ENCODE measurements at regions not wholly inside any gene's neighbourhood (a gene's known extent, or its start where the extent isn't known, plus 50 kb on each side); places are given as distances from the start of the nearest gene placed in this dataset.
"Not testable (repeated sequence)": the region's sequence is repeated elsewhere in the genome, so short reads cannot be mapped to it uniquely, and the experiment has no call there.

- not testable (repeated sequence) for DNase-seq (ENCODE audit: low read depth in 4 of 4, low spot score in 1 of 4)
Measured at GRCh38 chr7:56697058-56697457, 435.2 kb downstream of the ZNF479 start.

DNA sequence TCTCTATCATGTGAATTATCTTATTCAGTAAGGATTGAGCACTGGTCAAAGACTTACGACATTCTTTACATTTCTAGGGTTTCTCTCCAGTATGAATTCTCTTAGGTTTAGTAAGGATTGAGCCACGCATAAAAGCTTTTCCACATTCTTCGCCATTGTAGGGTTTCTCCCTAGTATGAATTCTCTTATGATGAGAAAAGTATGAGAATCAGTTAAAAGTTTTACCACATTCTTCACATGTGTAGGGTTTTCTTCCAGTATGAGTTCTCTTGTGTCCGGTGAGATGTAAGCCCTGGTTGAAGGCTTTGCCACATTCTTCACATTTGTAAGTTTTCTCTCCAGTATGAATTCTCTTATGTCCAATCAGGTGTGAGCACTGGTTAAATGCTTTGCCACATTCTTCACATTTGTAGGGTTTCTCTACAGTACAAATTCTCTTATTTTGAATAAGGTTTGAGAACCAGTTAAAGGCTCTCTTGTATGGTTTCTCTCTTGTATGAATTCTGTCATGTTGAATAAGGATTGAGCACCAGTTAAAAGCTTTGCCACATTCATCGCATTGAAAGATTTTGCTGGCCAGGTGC lies 445.9 kb downstream of the ZNF479 start:
- DNase-seq (ENCODE audit: low read depth in 4 of 4, low spot score in 1 of 4) = no peak

DNA sequence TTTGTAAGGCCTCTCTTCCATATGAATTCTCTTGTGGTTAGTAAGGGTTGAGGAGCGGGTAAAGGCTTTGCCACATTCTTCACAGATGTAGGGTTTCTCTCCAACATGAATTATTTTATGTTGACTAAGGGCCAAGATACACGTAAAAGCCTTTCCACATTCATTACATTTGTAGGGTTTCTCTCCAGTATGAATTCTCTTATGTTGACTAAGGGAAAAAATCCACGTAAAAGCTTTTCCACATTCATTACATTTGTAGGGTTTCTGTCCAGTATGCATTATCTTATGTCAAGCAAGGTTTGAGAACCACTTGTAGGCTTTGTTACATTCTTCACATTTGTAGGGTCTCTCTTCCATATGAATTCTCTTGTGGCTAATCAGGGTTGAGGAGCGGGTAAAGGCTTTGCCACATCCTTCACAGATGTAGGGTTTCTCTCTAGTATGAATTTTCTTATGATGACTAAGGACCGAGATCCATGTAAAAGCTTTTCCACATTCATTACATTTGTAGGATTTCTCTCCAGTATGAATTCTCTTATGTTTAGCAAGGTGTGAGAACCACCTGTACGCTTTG lies 493.0 kb downstream of the ZNF479 start:
- DNase-seq (ENCODE audit: low read depth in 4 of 4, low spot score in 1 of 4) = no peak

DNA sequence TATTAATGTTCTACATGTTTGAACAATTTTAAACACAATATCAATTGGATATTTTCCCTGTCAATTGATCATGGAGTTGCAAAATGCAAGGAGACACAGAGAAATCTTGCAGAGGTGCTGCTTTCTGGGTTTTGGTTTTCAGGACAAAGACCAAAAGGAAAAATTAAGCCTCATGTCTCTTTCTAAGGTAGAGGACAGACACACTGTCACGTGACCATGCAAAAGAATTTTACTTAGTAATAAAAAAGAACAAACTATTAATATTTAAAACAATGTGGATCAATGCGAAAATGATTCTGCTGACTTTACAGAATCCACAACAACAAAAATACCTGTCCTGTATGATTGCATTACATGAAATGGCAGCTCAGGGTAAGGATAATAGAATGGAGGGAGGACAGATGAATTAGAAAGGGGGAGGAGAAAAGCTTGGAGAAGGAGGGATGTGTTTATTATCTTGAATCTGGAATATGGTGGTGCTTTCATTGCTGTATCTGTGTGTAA lies 493.7 kb upstream of the NUPR2 start:
- DNase-seq (ENCODE audit: low read depth in 4 of 4, low spot score in 1 of 4) = no peak

GRCh38 chr7:56605146-56605545 lies 488.9 kb upstream of the NUPR2 start:
- no peak for DNase-seq (ENCODE audit: low read depth in 4 of 4, low spot score in 1 of 4)

DNA sequence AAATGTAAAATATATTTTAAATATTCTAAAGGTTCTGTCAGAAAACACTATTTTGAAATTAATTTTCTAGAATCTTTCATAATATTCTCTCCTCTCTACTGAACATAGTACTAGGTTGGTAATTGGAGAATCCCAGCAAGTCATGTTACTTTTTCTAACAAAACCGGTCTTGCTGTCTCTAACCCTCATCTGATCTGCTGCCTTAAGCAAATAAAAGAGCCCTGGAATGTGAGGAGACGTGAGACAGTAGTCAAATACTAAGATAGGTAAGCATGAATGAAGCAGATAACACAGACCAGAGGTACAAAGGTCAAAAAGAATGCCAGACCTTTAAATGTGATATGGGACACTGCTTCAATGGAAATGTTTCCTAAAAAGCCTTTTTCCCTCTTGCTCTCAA lies 462.4 kb upstream of the NUPR2 start:
- no peak for DNase-seq (ENCODE audit: low read depth in 4 of 4, low spot score in 1 of 4)

- DNase-seq (ENCODE audit: low read depth in 4 of 4, low spot score in 1 of 4) = no peak
Measured at GRCh38 chr7:56570968-56571367, 454.8 kb upstream of the NUPR2 start.

DNA sequence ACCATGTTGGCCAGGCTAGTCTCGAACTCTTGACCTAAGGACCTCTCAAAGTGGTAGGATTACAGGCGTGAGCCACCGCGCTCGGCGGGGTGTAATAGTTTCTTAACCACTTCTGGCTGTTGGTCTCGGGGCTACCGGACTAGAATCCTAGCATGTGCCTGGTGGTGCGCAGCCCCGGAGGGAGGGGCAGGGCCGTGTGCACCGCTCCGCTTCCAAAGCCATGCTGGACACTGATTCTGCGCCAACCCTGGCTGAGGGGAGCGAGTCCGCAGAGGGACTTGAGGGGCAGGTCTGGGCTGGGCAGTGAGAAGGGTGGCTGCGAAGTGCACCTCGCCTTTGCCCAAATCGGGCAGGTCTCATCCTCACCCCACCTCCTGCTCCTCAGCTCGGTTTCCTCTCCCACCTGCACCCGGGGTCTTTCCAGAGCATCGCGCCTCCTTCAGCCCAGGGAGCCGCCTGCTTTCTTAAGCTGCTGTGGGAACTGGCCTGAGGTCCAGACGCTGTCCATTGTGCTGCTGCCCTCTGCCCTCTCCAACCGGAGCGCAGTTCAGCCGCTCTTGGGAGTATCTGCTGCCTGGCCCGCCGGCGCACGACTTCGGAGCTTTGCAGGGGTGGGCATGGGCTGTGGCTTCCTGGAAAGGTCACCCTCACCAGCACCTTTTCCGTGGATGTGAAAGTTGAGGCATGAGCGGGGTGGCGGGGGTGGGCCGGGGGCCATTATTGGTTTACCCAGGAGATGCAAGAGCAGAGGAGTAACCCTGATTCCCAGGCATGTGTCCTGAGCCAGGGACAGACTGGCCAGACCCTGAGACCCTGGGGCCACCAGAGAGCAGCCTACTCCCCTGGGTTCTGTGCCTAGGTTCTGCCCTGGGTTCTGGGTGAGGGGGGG lies 422.6 kb upstream of the NUPR2 start:
- DNase-seq (ENCODE audit: low read depth in 4 of 4, low spot score in 1 of 4) = no peak

GRCh38 chr7:56537952-56538351 lies 421.7 kb upstream of the NUPR2 start:
- no peak for DNase-seq (ENCODE audit: low read depth in 4 of 4, low spot score in 1 of 4)

- no peak for DNase-seq (ENCODE audit: low read depth in 4 of 4, low spot score in 1 of 4)
Measured at GRCh38 chr7:56537477-56537876, 421.3 kb upstream of the NUPR2 start.

GRCh38 chr7:56495165-56495564 lies 378.9 kb upstream of the NUPR2 start:
- no peak for DNase-seq (ENCODE audit: low read depth in 4 of 4, low spot score in 1 of 4)

- DNase-seq (ENCODE audit: low read depth in 4 of 4, low spot score in 1 of 4) = no peak
Measured at GRCh38 chr7:56493704-56494450, 377.7 kb upstream of the NUPR2 start.

DNA sequence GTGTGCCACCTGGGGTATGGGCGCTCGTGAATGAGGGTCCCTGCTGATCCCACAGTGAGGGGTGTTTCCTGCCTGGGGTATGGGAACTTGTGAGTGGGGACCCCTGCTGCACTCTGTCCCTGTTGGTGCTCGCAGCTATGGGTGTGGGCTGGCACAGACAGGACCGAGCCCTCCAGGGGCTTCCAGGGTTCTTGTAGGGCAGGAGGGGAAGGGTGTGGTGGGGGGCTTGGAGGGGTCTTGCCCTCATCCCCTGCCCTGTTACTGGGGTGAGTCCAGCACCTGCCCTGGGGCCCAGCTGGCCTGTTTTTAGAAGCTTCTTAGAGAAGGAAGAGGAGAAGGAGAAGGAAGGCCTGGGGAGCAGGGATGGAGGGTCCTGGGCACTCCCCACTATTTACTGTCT lies 377.0 kb upstream of the NUPR2 start:
- DNase-seq (ENCODE audit: low read depth in 4 of 4, low spot score in 1 of 4) = no peak

DNA sequence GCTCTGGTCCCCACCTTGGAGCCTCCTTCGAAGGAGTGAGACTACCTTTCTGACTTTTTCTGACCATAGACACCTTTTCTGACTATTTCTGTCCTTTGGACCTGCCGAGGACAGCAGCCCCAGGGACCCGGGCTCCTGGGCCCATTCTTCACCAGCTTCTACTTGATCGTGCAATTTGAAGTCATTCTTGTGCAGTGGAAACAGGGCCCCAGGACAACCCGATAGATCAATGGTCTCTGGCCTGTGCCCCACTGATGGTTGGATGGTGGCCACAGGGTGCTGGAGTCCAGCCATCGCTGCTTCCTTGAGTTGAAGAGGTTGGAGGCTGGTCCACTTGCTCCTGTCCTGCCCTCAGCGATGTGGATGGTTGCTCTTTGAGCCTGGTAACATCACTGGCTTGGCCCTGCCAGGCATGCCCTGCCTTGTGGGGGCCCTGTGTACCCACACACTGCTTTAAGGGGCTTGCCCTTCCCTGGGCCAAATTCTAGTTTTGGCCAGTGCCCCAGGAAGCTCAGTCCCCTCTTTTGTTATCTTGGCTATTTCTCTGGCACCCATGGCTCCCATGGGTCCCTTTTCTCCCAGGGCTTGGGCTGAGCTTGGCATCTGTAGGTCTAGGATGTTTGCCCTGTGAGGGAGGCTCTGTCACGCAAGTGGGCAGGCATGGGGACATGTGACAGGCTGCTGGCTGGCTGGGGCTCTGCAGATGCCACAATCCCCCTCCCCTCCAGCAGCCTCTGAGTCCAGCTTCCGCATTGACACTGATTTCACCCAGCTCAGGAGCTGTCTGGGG lies 375.6 kb upstream of the NUPR2 start:
- DNase-seq (ENCODE audit: low read depth in 4 of 4, low spot score in 1 of 4) = no peak

DNA sequence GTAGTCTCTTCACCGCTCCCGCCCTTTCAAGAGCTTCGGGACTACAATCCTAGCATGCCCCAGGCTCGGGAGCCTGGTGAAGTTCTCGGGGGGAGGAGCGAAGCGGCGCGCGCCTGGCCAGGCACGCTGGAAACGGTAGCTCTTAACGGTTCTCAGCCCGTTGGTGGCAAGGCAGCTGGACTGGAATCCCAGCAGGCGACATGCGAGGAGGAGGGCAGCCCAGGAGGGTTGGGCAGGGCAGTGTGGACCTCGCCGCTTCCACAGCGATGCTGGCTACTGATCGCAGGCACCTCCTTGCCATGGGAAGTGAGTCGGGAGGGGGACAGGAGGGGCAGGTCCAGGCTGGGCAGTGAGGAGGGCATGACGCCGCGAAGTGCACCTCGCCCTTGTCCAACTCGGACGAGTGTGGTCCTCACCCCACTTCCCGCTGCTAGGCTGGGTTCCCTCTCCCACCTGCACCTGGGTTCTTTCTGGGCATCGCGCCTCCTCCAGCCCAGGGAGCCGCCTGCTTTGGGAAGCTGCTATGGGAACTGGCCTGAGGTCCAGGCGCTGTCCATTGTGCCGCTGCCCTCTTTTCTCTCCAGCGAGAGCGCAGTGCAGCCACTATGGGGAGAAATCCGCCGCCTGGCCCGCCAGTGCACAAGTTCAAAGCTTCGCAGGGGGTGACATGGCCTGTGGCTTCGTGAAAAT lies 367.8 kb upstream of the NUPR2 start:
- no peak for DNase-seq (ENCODE audit: low read depth in 4 of 4, low spot score in 1 of 4)

DNA sequence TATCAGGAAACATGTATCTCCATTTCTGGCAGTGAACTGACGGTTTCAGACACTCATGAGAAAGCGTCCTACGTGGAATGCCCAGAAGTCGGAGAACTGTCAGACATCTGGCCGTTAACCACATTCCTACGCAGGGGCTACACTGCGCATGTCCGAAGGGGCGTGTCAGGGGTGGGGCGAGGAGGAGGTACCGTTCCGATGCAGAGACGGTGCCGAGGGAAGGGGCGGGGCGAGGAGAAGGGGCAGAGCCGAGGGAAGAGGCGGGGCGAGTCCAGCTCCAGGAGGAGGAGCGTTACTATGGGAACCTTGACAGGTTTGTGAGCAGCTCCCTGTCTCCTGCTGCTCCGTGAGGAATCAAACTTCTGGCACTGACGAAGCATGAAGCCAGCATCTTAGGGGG lies 366.9 kb upstream of the NUPR2 start:
- DNase-seq (ENCODE audit: low read depth in 4 of 4, low spot score in 1 of 4) = no peak

- no peak for DNase-seq (ENCODE audit: low read depth in 4 of 4, low spot score in 1 of 4)
Measured at GRCh38 chr7:56479748-56480147, 363.5 kb upstream of the NUPR2 start.

DNA sequence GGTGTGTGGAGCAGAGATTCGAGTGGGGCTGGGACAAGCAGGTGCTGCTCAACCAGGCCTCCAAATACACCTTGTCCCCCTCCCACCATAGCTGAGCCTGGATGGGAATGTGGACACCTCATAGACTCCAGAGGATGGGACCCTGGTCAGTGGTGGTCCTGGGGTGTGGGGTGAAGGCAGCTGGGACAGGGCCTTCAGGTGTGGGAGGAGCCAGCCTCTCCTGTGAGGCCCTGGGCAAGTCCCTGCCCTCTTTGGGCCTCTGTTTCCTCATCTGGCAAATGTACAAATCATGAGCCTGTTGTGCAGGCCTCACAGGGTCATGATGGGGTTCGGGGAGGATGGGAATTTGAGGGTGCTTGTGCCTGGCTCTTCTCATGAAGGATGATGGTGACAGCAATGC lies 362.9 kb upstream of the NUPR2 start:
- DNase-seq (ENCODE audit: low read depth in 4 of 4, low spot score in 1 of 4) = no peak

GRCh38 chr7:56474271-56474670 lies 358.1 kb upstream of the NUPR2 start:
- DNase-seq (ENCODE audit: low read depth in 4 of 4, low spot score in 1 of 4) = no peak

GRCh38 chr7:56471811-56472210 lies 355.6 kb upstream of the NUPR2 start:
- DNase-seq (ENCODE audit: low read depth in 4 of 4, low spot score in 1 of 4) = no peak

Data from stimulated activated CD4-positive, alpha-beta T cell treated with anti-CD3 and anti-CD28 coated beads, Interleukin-1b, Interleukin-23, amount 100 ng/mL, for 24 hours (primary cell).